H1 (cell line): ENCODE measurements at regions not wholly inside any gene's neighbourhood (a gene's known extent, or its start where the extent isn't known, plus 50 kb on each side); places are given as distances from the start of the nearest gene placed in this dataset.

Experiments
- CTCF ChIA-PET: fragments of 300-600 bp; sonication (Branson Sonifier 250); formaldehyde crosslinking; loops from one replicate; lab custom pipeline; 2021; ENCODE audit not compliant: partially characterized antibody; lab: Charles Lee
- POLR2A ChIA-PET: fragments of 300-600 bp; sonication (Branson Sonifier 250); formaldehyde crosslinking; loops from one replicate; lab custom pipeline; 2021; ENCODE audit warnings: inconsistent platforms; ENCODE audit not compliant: partially characterized antibody; lab: Charles Lee
- DNase-seq, 2 experiments: peaks; one replicate each; pipeline versions ENCODE4 v3.0.0 to v3.0.0-alpha.2; 2010 to 2022; ENCODE audit warnings: low spot score in 2 of 2, low read depth in 1 of 2, mixed read lengths in 1 of 2
- FAIRE-seq: peaks from 2 replicates; lab custom pipeline; 2011; peaks lifted over from hg19 to GRCh38; lab: Jason Lieb, UNC
- H2AFZ ChIP-seq: 2 replicates; pipeline ENCODE4 v1.8.1; 2012; ENCODE audit warnings: low read length, inconsistent platforms
- H2AK5ac ChIP-seq: 2 replicates; pipeline ENCODE4 v1.6.1; 2013; ENCODE audit warnings: low read depth, low read length
- H2BK120ac ChIP-seq: replicated peaks from 2 replicates; pipeline ENCODE3; 2013; ENCODE audit warnings: low read depth, low read length, inconsistent platforms
- H2BK12ac ChIP-seq: 2 replicates; pipeline ENCODE4 v1.6.1; 2013; ENCODE audit warnings: low read depth, low read length
- H2BK15ac ChIP-seq: 2 replicates; pipeline ENCODE4 v1.6.1; 2013; ENCODE audit warnings: low read length
- H2BK20ac ChIP-seq: 2 replicates; pipeline ENCODE4 v1.6.1; 2013; ENCODE audit warnings: low read length
- H2BK5ac ChIP-seq: 2 replicates; pipeline ENCODE4 v1.6.1; 2013; ENCODE audit warnings: low read depth, low read length
- H3K14ac ChIP-seq: 2 replicates; pipeline ENCODE4 v1.6.1; 2013; ENCODE audit warnings: inconsistent platforms; ENCODE audit not compliant: insufficient read length
- H3K18ac ChIP-seq: 2 replicates; pipeline ENCODE4 v1.6.1; 2013; ENCODE audit warnings: low read length; ENCODE audit errors: extremely low read depth
- H3K23ac ChIP-seq: 2 replicates; pipeline ENCODE4 v1.6.1; 2013; ENCODE audit warnings: inconsistent platforms; ENCODE audit not compliant: insufficient read length
- H3K23me2 ChIP-seq: 2 replicates; pipeline ENCODE4 v1.6.1; 2013; ENCODE audit warnings: low read depth, low read length
- H3K27ac ChIP-seq: 2 replicates; pipeline ENCODE4 v1.6.1; 2011; ENCODE audit warnings: low read depth, low read length, inconsistent platforms
- H3K27me3 ChIP-seq, 4 experiments: replicated peaks in 1 of 4; 1 replicate in 1 of 4; 2 replicates in 3 of 4; pipeline versions ENCODE4 v1.6.1 to v1.8.1; 2011 to 2013; ENCODE audit warnings: low read length in 3 of 4, mild to moderate bottlenecking in 3 of 4, inconsistent platforms in 2 of 4, mixed read lengths in 2 of 4, moderate library complexity in 1 of 4; ENCODE audit not compliant: control insufficient read depth in 3 of 4, insufficient read depth in 3 of 4; ENCODE audit errors: extremely low read depth in 1 of 4
- H3K36me3 ChIP-seq, 4 experiments: 2 replicates each; pipeline versions ENCODE4 v1.6.1 to v1.8.1; 2011 to 2013; ENCODE audit warnings: mild to moderate bottlenecking in 4 of 4, low read length in 3 of 4, moderate library complexity in 2 of 4, control low read depth in 1 of 4, inconsistent platforms in 1 of 4; ENCODE audit not compliant: insufficient read depth in 4 of 4, control insufficient read depth in 2 of 4
- H3K4ac ChIP-seq: replicated peaks from 2 replicates; pipeline ENCODE3; 2013; ENCODE audit warnings: low read length, low read depth, mixed read lengths, inconsistent platforms; ENCODE audit not compliant: insufficient read length
- H3K4me1 ChIP-seq, 4 experiments: replicated peaks in 1 of 4; 1 replicate in 1 of 4; 2 replicates in 3 of 4; pipeline versions ENCODE4 v1.6.1 to v1.8.1; 2011 to 2013; ENCODE audit warnings: low read length in 3 of 4, inconsistent platforms in 2 of 4, mixed read lengths in 1 of 4; ENCODE audit not compliant: insufficient read depth in 4 of 4, control insufficient read depth in 3 of 4
- H3K4me2 ChIP-seq, 2 experiments: 2 replicates each; pipeline versions ENCODE4 v1.6.1 to v1.8.1; 2011 to 2013; ENCODE audit warnings: low read depth in 2 of 2, low read length in 2 of 2, control low read depth in 1 of 2, inconsistent platforms in 1 of 2, mild to moderate bottlenecking in 1 of 2; ENCODE audit not compliant: insufficient read depth in 1 of 2
- H3K4me3 ChIP-seq, 4 experiments: fragments of 200-600, 300-600 bp in 1 of 4; sonication (generic), shearing (Covaris generic), sonication (Bioruptor Twin) in 1 of 4; 2 replicates each; pipeline versions ENCODE4 v1.5.1 to v1.8.1; 2011 to 2016; ENCODE audit warnings: low read length in 4 of 4, low read depth in 3 of 4, control low read depth in 2 of 4, inconsistent platforms in 2 of 4, mild to moderate bottlenecking in 2 of 4, mixed read lengths in 1 of 4, moderate library complexity in 1 of 4; ENCODE audit not compliant: insufficient read depth in 2 of 4; ENCODE audit errors: extremely low read depth in 1 of 4
- H3K56ac ChIP-seq: replicated peaks from 2 replicates; pipeline ENCODE3; 2013; ENCODE audit warnings: low read depth, mild to moderate bottlenecking, mixed read lengths, low read length, inconsistent platforms; ENCODE audit not compliant: insufficient read length
- H3K79me1 ChIP-seq: 2 replicates; pipeline ENCODE4 v1.6.1; 2013; ENCODE audit warnings: low read depth, low read length, control low read depth
- H3K79me2 ChIP-seq, 2 experiments: 2 replicates each; pipeline versions ENCODE4 v1.6.1 to v1.8.1; 2012 to 2013; ENCODE audit warnings: low read length in 2 of 2, mild to moderate bottlenecking in 2 of 2, inconsistent platforms in 1 of 2; ENCODE audit not compliant: insufficient read depth in 2 of 2, control insufficient read depth in 1 of 2
- H3K9ac ChIP-seq, 4 experiments: replicated peaks in 1 of 4; 1 replicate in 1 of 4; 2 replicates in 3 of 4; pipeline versions ENCODE4 v1.6.1 to v1.8.1; 2011 to 2013; ENCODE audit warnings: low read depth in 3 of 4, low read length in 3 of 4, control low read depth in 2 of 4, mild to moderate bottlenecking in 2 of 4, moderate library complexity in 2 of 4, inconsistent platforms in 1 of 4; ENCODE audit errors: extremely low read depth in 1 of 4
- H3K9me3 ChIP-seq, 2 experiments: 2 replicates each; pipeline versions ENCODE4 v1.6.1 to v1.8.1; 2012 to 2013; ENCODE audit warnings: mild to moderate bottlenecking in 2 of 2, moderate library complexity in 2 of 2, control low read depth in 1 of 2, inconsistent platforms in 1 of 2, low read depth in 1 of 2, low read length in 1 of 2, mixed read lengths in 1 of 2; ENCODE audit not compliant: insufficient read depth in 2 of 2
- H4K20me1 ChIP-seq, 2 experiments: replicated peaks in 1 of 2; 2 replicates each; pipeline versions ENCODE3 to v1.8.1; 2011 to 2013; ENCODE audit warnings: inconsistent platforms in 2 of 2, low read length in 2 of 2, mild to moderate bottlenecking in 1 of 2; ENCODE audit not compliant: insufficient read depth in 2 of 2, control insufficient read depth in 1 of 2
- H4K5ac ChIP-seq: 2 replicates; pipeline ENCODE4 v1.6.1; 2013; ENCODE audit warnings: low read length, low read depth, mixed read lengths, inconsistent platforms; ENCODE audit not compliant: insufficient read length
- H4K8ac ChIP-seq: 2 replicates; pipeline ENCODE4 v1.8.0; 2013; ENCODE audit warnings: mild to moderate bottlenecking, moderate library complexity, low read length, inconsistent platforms; ENCODE audit not compliant: insufficient read depth; ENCODE audit errors: extremely low read depth
- H4K91ac ChIP-seq: replicated peaks from 2 replicates; pipeline ENCODE3; 2013; ENCODE audit warnings: low read length, mixed read lengths, inconsistent platforms; ENCODE audit not compliant: insufficient read length
- CHD2 ChIP-seq: IDR thresholded peaks from 2 replicates; pipeline ENCODE4 v1.6.1; 2012; ENCODE audit warnings: low read length, improper control_type of control experiment
- CREB1 ChIP-seq: IDR thresholded peaks from 2 replicates; pipeline ENCODE4 v1.6.1; 2012; ENCODE audit warnings: inconsistent platforms
- CTBP2 ChIP-seq: IDR thresholded peaks from 2 replicates; pipeline ENCODE4 v1.7.0; 2011; ENCODE audit warnings: borderline replicate concordance, mild to moderate bottlenecking, moderate library complexity, mixed read lengths, low read length; ENCODE audit not compliant: insufficient read depth, insufficient read length
- EZH2 ChIP-seq: fragments of 200-600 bp; sonication (generic); IDR thresholded peaks from 2 replicates; pipeline ENCODE4 v1.7.1; 2012; ENCODE audit warnings: low read depth, mild to moderate bottlenecking, moderate library complexity, low read length, inconsistent platforms; ENCODE audit not compliant: severe bottlenecking
- JUN ChIP-seq: IDR thresholded peaks from 2 replicates; pipeline ENCODE4 v1.6.1; 2011; ENCODE audit warnings: low read depth, mild to moderate bottlenecking, improper control_type of control experiment, low read length
- MAFK ChIP-seq: IDR thresholded peaks from 2 replicates; pipeline ENCODE4 v1.6.1; 2012; ENCODE audit warnings: low read depth, mild to moderate bottlenecking, improper control_type of control experiment, low read length
- NRF1 ChIP-seq: IDR thresholded peaks from 2 replicates; pipeline ENCODE4 v1.6.1; 2011; ENCODE audit warnings: mild to moderate bottlenecking, low read depth, low read length, improper control_type of control experiment
- POLR2AphosphoS5 ChIP-seq: IDR thresholded peaks from 2 replicates; pipeline ENCODE4 v1.6.1; 2011; ENCODE audit warnings: low read depth, low read length
- RFX5 ChIP-seq: IDR thresholded peaks from 2 replicates; pipeline ENCODE4 v1.6.1; 2011; ENCODE audit warnings: low read depth, low read length, improper control_type of control experiment, borderline replicate concordance
- SUZ12 ChIP-seq: fragments of 200-600 bp; sonication (generic); IDR thresholded peaks from 2 replicates; pipeline ENCODE4 v1.6.1; 2012; ENCODE audit warnings: mild to moderate bottlenecking, inconsistent platforms, low read length, moderate library complexity, mixed read lengths
- whole genome bisulfite sequencing, 2 experiments: shearing (Covaris generic) in 1 of 2; methylation state at CpG; one replicate each; pipeline versions ENCODE4 v1.1.6 to v1.1.7; 2013 to 2015; ENCODE audit warnings: low lambda C conversion rate in 2 of 2, mixed read lengths in 2 of 2, inconsistent platforms in 1 of 2, low coverage in 1 of 2, missing lambda C conversion rate in 1 of 2; ENCODE audit not compliant: insufficient replicate concordance in 2 of 2, insufficient coverage in 1 of 2, insufficient read length in 1 of 2; ENCODE audit errors: extremely low coverage in 1 of 2, missing lambda C conversion rate in 1 of 2; 5-methylcytosine and 5-hydroxymethylcytosine counted together

DNA sequence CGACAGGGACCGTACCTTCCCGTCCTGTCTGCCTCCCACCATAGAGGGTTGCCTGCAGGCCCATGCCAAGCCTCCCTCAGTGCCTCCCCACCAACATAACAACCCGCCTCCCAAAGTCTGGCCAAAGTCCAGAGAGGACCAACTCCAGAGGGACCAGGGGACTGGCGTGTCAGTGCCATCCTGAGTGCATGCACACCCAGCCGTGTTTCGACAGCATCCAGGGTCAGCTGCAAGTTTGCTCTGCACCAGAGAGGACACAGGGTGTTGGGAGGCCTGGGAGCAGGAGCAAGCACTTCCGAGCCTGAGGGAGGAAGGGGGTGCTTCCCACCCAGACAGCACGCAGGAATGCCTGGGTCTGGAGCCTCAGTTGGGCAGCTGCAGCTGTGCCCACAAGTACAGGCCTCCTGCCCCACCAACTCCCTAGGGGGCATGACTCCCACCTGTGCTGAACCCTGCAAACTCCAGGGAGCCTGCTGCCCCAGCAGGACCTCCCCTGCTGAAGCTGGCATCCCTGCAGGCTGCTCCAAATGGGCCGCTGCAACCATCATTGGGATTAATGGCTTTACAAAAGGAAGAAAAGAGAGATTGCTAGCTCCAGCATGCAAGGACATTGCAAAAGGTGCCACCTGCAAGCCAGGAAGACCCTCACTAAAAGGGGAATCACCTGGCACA is 618.1 kb upstream of the FSHR start:
- Histone ChIP-seq H2BK5ac (no peak overlapping the region), H3K36me3 (no peaks in the 10 kb centered on the region), H3K27me3 (no peaks in the 10 kb centered on the region), H4K8ac (no peak overlapping the region; the same call in 1 of the 2 replicates), H4K20me1 (no peaks in the 10 kb centered on the region), H3K79me1 (no peaks in the 10 kb centered on the region), H3K14ac (no peak overlapping the region), H3K23me2 (no peaks in the 10 kb centered on the region), H4K91ac (no peak overlapping the region), H2BK12ac (no peak overlapping the region), H3K9me3 (no peaks in the 10 kb centered on the region), H3K18ac (no peak overlapping the region), H3K9ac (no peak overlapping the region), H4K5ac (no peak overlapping the region), H3K4me1 (no peaks in the 10 kb centered on the region; a peak in 2 of 7 replicates), H3K27ac (no peak overlapping the region), H3K79me2 (no peaks in the 10 kb centered on the region), H2BK20ac (no peak overlapping the region), H3K23ac (no peak overlapping the region), H2AK5ac (no peak overlapping the region), H2BK15ac (no peak overlapping the region), H2BK120ac (no peak overlapping the region), H3K56ac (no peak overlapping the region), H3K4me2 (no peak overlapping the region), H3K4ac (no peak overlapping the region), H2AFZ (no peak overlapping the region), H3K4me3 (no peak overlapping the region)
- DNase-seq: no peak
- ChIA-PET CTCF (interaction anchor here (0.8 to 4.5 kb wide), 10 partner anchors 8 to 631 kb away, joined by 3 to 67 read pairs (median 10); no protein-coding TSS in a partner anchor), POLR2A (no interaction called here)
- 93% methylated on average over 10 of the region's 10 CpGs; no CpG with 5 or more reads in 1 of the 2 experiments for WGBS, 2 experiments
- no peak for FAIRE-seq
- TF ChIP-seq EZH2 (no peak), POLR2AphosphoS5 (no peak), NRF1 (no peak), CREB1 (no peak), MAFK (no peak), RFX5 (no peak), SUZ12 (no peak), JUN (no peak), CTBP2 (no peak), CHD2 (no peak)
